Common myeloid progenitor, CD34-positive (primary cell): ENCODE measurements at regions not wholly inside any gene's neighbourhood (a gene's known extent, or its start where the extent isn't known, plus 50 kb on each side); places are given as distances from the start of the nearest gene placed in this dataset.

Experiments used
- CTCF ChIA-PET: fragments of 350-600 bp; sonication (Branson Sonifier 250); formaldehyde crosslinking; loops from one replicate; lab custom pipeline; 2021; ENCODE audit warnings: antibody characterized with exemption; lab: Charles Lee
- POLR2A ChIA-PET: fragments of 350-600 bp; sonication (Branson Sonifier 250); formaldehyde crosslinking; loops from one replicate; lab custom pipeline; 2021; ENCODE audit warnings: antibody characterized with exemption; lab: Charles Lee
- DNase-seq, 3 donors: peaks; one replicate each; pipeline versions ENCODE4 v3.0.0 to v3.0.0-alpha.2; 2013
- H3K27ac ChIP-seq, 2 experiments: 1 replicate in 1 of 2; 2 replicates in 1 of 2; pipeline ENCODE4 v1.7.0; 2013; ENCODE audit warnings: inconsistent platforms in 2 of 2, low read length in 2 of 2, mild to moderate bottlenecking in 2 of 2, low read depth in 1 of 2, moderate library complexity in 1 of 2; ENCODE audit not compliant: severe bottlenecking in 2 of 2, insufficient read depth in 1 of 2, poor library complexity in 1 of 2
- H3K27me3 ChIP-seq, 5 experiments: replicated peaks in 2 of 5; 1 replicate in 3 of 5; 2 replicates in 2 of 5; pipeline versions ENCODE4 v1.6.1 to v1.7.0; 2013; ENCODE audit warnings: low read length in 4 of 5, mild to moderate bottlenecking in 2 of 5, moderate library complexity in 2 of 5, inconsistent platforms in 1 of 5; ENCODE audit not compliant: insufficient read depth in 5 of 5, control insufficient read depth in 4 of 5
- H3K36me3 ChIP-seq, 4 experiments: 1 replicate in 2 of 4; 2 replicates in 2 of 4; pipeline versions ENCODE4 v1.6.1 to v1.7.0; 2013; ENCODE audit warnings: low read length in 3 of 4, control low read depth in 1 of 4, mild to moderate bottlenecking in 1 of 4; ENCODE audit not compliant: control insufficient read depth in 4 of 4, insufficient read depth in 4 of 4
- H3K4me1 ChIP-seq, 4 experiments: 1 replicate in 3 of 4; 2 replicates in 1 of 4; pipeline versions ENCODE4 v1.6.1 to v1.7.1; 2013; ENCODE audit warnings: low read length in 3 of 4, mild to moderate bottlenecking in 3 of 4, control low read depth in 1 of 4, inconsistent platforms in 1 of 4, moderate library complexity in 1 of 4; ENCODE audit not compliant: control insufficient read depth in 4 of 4, insufficient read depth in 4 of 4; ENCODE audit errors: control extremely low read depth in 1 of 4
- H3K4me3 ChIP-seq, 7 experiments: 1 replicate in 4 of 7; 2 replicates in 3 of 7; pipeline versions ENCODE4 v1.5.1 to v1.7.0; 2013; ENCODE audit warnings: mild to moderate bottlenecking in 7 of 7, low read length in 6 of 7, moderate library complexity in 6 of 7, inconsistent platforms in 2 of 7, low read depth in 2 of 7, control low read depth in 1 of 7; ENCODE audit not compliant: insufficient read depth in 4 of 7, control insufficient read depth in 1 of 7; ENCODE audit errors: extremely low read depth in 1 of 7
- H3K9me3 ChIP-seq, 5 experiments: 1 replicate in 4 of 5; 2 replicates in 1 of 5; pipeline versions ENCODE4 v1.6.1 to v1.7.1; 2013; ENCODE audit warnings: low read length in 4 of 5, mild to moderate bottlenecking in 2 of 5, inconsistent platforms in 1 of 5, low read depth in 1 of 5, moderate library complexity in 1 of 5; ENCODE audit not compliant: control insufficient read depth in 4 of 5, insufficient read depth in 2 of 5; ENCODE audit errors: control extremely low read depth in 1 of 5
- WGBS: methylation state at CpG from one replicate; pipeline ENCODE4 v1.1.5; 2013; ENCODE audit not compliant: insufficient coverage; 5-methylcytosine and 5-hydroxymethylcytosine counted together

DNA sequence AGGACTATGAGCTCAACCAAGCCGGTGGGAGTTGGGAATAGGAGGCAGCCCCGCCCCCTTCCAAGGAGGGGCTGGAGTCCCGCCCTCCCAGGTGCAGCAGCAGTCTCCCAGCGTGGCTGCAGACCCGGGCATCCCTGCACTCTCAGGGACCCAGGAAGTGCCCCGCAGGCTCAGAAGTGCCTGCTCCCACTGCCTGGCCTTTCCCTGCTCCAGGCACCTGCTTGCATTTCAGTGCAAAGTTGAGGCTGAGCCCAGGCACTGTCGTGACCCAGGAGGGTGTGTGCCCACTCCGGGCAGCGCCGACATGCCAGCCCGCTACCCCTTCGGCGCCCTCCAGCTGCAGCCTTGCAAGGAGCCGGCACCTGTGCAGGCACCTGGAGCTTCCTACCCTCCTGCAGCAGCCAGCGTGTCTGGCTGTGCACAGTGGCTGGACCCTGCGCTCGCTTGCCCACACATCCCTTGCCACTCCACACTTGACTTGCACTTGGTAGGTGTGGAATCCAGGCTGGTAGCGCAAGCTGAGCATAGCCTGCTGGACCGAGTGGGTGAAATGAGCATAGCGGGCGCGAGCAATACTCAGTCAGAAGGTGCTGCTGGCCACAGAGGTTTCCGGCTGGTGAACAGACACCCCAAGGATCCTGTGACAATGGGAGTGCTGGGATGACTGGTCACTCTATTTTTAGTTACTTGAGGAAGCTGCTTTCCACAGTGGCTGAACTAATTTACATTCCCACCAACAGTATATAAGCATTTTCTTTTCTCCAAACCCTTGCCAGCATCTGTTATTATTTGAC lies 236.3 kb downstream of the PCDH10 start:
- Histone ChIP-seq H3K27ac (no peak overlapping the region), H3K36me3 (no peaks in the 10 kb centered on the region), H3K9me3 (peaks cover 0 to 2% (median 0%) of the 10 kb centered on the region in 5 experiments), H3K4me3 (no peak overlapping the region), H3K27me3 (no peaks in the 10 kb centered on the region), H3K4me1 (no peaks in the 10 kb centered on the region)
- 96% methylated on average over 21 of the region's 23 CpGs for WGBS
- CTCF ChIA-PET, result interaction anchor here (0.5 kb wide), 1 partner anchor 79 kb away, joined by 3 read pairs; no protein-coding TSS in a partner anchor
- no peak for DNase-seq
- POLR2A ChIA-PET, result no interaction called here

DNA sequence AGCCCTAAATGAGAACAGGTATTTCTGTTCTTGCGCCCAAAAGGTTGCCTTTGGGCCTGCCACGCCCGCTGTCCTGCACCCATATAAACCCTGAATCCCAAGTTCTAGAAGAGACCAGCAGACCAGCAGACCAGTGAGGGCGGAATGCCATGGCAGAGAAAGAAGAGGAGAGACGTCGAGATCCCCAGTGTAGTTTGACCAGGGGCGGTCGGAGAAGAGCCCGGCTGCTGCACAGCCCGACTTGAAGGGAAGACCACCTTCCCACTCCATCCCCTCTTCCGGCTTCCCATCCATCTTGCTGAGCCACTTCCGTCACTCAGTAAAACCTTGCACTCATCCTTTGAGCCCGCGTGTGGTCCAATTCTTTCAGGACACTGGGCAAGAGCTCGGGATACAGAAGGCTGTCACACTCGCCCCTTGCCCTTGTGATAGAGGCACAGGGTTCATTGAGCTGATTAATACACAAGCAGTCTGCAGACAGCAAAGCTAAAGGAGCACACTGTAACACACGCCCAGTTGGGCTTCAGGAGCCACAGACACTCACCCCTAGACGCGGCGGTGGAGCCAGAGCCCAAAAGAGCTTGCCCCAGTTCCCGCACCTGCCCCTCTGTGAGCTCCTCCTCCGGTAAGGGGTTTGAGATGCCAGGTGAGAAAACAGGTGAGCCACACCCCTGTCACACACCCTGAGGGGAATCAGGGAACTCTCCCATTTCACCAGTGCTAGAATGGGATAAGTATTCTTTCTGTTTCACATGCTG lies 230.8 kb downstream of the PCDH10 start:
- Histone ChIP-seq H3K27ac (no peak overlapping the region), H3K9me3 (peaks cover 0 to 1% (median 0%) of the 10 kb centered on the region in 5 experiments), H3K4me3 (no peak overlapping the region), H3K27me3 (no peaks in the 10 kb centered on the region), H3K36me3 (no peaks in the 10 kb centered on the region), H3K4me1 (no peaks in the 10 kb centered on the region)
- ChIA-PET POLR2A (no interaction called here), CTCF (no interaction called here)
- 92% methylated on average over 14 of the region's 22 CpGs for WGBS
- no peak for DNase-seq

DNA sequence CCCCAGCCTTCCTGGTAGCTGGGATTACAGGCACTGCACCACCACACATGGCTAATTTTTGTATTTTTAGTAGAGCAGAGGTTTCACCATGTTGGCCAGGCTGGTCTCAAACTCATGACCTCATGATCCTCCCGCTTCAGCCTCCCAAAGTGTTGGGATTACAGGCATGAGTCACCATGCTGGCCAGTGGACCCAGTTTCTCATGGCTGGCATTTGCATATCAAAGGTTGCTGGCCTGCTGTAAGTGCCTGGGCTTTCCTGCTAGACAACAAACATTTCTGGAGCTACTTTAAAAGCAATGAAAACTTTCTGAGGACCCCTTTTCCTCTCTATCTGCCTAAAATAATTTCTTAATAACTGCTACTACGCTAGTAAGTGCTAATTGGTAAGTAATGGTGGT lies 228.2 kb downstream of the PCDH10 start:
- no peaks in the 10 kb centered on the region for H3K36me3 ChIP-seq
- H3K27me3 ChIP-seq, result no peaks in the 10 kb centered on the region
- H3K4me1 ChIP-seq, result no peaks in the 10 kb centered on the region
- H3K9me3 ChIP-seq, result peaks cover 0 to 1% (median 0%) of the 10 kb centered on the region in 5 experiments
- H3K27ac ChIP-seq, result no peak overlapping the region
- no peak for DNase-seq
- ChIA-PET CTCF (no interaction called here), POLR2A (no interaction called here)
- no peak overlapping the region for H3K4me3 ChIP-seq
- WGBS, result 100% methylated on average over 1 of the region's 2 CpGs

DNA sequence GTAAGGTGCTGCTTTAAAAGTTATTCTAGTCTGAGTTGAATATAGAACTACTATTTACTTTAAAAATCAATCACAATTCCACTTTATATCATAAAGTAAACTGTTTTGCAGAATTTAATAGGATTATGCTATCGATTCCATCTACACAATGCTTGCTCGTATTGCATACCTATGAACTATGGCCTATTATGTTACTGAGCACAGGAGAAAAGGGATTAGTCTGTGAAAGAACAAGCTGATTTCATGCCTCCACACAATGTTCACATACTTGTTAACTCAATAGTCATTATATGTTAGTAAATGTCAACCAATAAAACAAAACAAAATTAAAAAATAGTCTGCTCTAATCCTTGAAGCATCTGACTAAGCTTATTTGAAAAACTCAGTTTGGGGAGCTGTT lies 223.6 kb downstream of the PCDH10 start:
- DNase-seq, result no peak
- CTCF ChIA-PET, result no interaction called here
- WGBS, result no CpG with 5 or more reads among the region's 2 CpGs
- no peaks in the 10 kb centered on the region for H3K36me3 ChIP-seq
- H3K4me1 ChIP-seq, result no peaks in the 10 kb centered on the region
- peaks cover 0 to 1% (median 0%) of the 10 kb centered on the region in 5 experiments for H3K9me3 ChIP-seq
- H3K27ac ChIP-seq, result no peak overlapping the region
- H3K4me3 ChIP-seq, result no peak overlapping the region
- no peaks in the 10 kb centered on the region for H3K27me3 ChIP-seq
- POLR2A ChIA-PET, result no interaction called here

DNA sequence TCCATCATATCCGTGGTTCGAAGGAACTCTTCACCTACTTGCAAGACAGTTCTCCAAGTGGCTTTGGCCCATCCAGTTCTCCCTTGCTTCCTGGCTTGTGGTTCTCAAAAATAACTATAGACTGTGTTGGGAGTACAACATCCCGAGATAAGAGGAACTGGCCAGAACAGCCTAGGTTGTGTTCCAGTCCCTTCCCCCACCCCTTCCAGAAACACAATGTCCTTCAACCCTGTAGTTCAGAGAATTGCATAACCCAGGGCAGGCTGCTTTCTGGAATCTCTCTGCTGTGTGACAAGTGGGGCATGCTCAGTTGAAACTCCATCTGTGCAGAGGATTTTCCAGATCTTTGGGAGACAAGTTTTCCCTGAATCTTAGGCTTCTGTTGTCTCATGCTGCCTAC lies 206.5 kb downstream of the PCDH10 start:
- no peak overlapping the region for H3K4me3 ChIP-seq
- 79% methylated on average over 2 of the region's 3 CpGs for WGBS
- peaks cover 0 to 1% (median 0%) of the 10 kb centered on the region in 5 experiments for H3K9me3 ChIP-seq
- no peak for DNase-seq
- no peaks in the 10 kb centered on the region for H3K4me1 ChIP-seq
- ChIA-PET POLR2A (no interaction called here), CTCF (no interaction called here)
- no peaks in the 10 kb centered on the region for H3K27me3 ChIP-seq
- no peak overlapping the region for H3K27ac ChIP-seq
- no peaks in the 10 kb centered on the region for H3K36me3 ChIP-seq

DNA sequence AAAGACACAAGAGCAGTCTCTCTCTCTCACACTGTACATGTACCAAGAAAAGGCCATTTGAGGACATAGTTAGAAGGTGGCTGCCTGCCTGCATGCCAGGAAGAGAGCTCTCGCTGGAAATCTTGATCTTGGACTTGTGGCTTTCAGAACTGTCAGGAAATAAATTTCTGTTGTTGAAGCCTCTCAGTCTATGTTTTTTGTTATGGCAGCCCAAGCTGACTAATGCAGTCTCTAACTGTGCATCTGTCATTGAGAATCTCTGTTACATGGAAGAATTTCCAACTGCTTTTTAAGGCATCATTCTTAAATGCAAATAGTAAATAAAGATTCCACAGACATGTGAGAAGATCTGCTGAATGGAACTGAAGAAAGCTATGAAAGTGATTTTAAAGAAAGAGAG lies 198.3 kb downstream of the PCDH10 start:
- POLR2A ChIA-PET, result no interaction called here
- H3K27me3 ChIP-seq, result no peaks in the 10 kb centered on the region
- no peaks in the 10 kb centered on the region for H3K9me3 ChIP-seq
- H3K4me1 ChIP-seq, result no peaks in the 10 kb centered on the region
- H3K4me3 ChIP-seq, result no peak overlapping the region
- H3K36me3 ChIP-seq, result no peaks in the 10 kb centered on the region
- 63% methylated on average over 1 of the region's 1 CpG for WGBS
- H3K27ac ChIP-seq, result no peak overlapping the region
- no peak for DNase-seq
- CTCF ChIA-PET, result no interaction called here

DNA sequence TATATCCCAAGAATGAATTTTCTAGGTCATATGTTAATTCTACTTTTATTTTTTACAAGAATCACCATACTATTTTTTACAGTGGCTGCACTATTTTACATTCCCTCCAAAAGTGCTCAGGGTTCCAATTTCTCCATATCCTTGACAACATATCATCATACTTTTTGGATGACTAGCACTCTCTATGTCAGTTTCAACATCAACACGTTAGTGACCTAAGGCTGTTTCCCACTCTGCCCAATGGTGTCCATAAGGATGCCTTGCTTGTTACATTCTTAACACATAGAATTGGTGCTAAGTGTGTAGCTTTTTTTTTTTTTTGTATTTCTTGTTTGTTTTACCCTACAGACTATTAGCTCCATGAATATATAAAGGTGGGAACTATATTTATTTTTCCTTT lies 175.4 kb downstream of the PCDH10 start:
- Histone ChIP-seq H3K27ac (no peak overlapping the region), H3K9me3 (no peaks in the 10 kb centered on the region), H3K4me1 (no peaks in the 10 kb centered on the region), H3K36me3 (no peaks in the 10 kb centered on the region), H3K27me3 (peaks cover 0 to 3% (median 0%) of the 10 kb centered on the region in 5 experiments), H3K4me3 (no peak overlapping the region)
- no CpG with 5 or more reads among the region's 1 CpG for WGBS
- no peak for DNase-seq
- CTCF ChIA-PET, result no interaction called here
- POLR2A ChIA-PET, result no interaction called here
